Gastroesophageal sphincter (tissue), 3 donors: ENCODE measurements at regions not wholly inside any gene's neighbourhood (a gene's known extent, or its start where the extent isn't known, plus 50 kb on each side); places are given as distances from the start of the nearest gene placed in this dataset.

ENCODE experiments used
- EP300 ChIP-seq: sonication (generic); formaldehyde crosslinking; IDR thresholded peaks from one replicate; pipeline ENCODE4 v1.6.1; 2017; ENCODE audit warnings: antibody characterized with exemption, mild to moderate bottlenecking
- TF ChIP-seq, protein P1 (sequence below), 4 experiments: fragments of 200-600 bp in 2 of 4; fragments of 450-650 bp in 2 of 4; sonication (generic) in 1 of 4; IDR thresholded peaks; one replicate each; pipeline ENCODE4 v1.5.1; 2017 to 2019; ENCODE audit warnings: antibody characterized with exemption in 4 of 4, mild to moderate bottlenecking in 2 of 4, moderate library complexity in 2 of 4

DNA sequence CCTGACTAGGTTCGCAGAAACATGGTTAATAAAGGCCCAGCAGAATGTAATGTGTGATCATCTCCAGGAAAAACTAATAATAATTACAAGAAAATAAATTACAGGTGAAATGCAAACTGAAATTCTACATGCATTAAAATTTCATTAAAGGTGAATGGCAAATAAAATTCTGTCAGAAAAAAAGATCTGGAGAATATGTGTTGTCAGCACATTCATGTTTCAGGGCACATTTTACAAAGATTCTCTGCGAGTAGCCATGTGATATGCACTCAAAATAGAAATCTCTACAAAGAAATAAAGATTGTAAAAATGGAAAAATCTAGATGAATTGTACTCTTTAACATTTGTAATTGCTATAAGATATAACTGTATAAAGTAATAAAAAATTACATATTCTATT lies 765.2 kb downstream of the TMEM121 start:
- no peak for TF ChIP-seq EP300
- TF ChIP-seq, protein P1, sequence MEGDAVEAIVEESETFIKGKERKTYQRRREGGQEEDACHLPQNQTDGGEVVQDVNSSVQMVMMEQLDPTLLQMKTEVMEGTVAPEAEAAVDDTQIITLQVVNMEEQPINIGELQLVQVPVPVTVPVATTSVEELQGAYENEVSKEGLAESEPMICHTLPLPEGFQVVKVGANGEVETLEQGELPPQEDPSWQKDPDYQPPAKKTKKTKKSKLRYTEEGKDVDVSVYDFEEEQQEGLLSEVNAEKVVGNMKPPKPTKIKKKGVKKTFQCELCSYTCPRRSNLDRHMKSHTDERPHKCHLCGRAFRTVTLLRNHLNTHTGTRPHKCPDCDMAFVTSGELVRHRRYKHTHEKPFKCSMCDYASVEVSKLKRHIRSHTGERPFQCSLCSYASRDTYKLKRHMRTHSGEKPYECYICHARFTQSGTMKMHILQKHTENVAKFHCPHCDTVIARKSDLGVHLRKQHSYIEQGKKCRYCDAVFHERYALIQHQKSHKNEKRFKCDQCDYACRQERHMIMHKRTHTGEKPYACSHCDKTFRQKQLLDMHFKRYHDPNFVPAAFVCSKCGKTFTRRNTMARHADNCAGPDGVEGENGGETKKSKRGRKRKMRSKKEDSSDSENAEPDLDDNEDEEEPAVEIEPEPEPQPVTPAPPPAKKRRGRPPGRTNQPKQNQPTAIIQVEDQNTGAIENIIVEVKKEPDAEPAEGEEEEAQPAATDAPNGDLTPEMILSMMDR (IDR thresholded peaks at IDR 0.05) = no peak
